Vagina (tissue), 2 donors: ENCODE measurements at regions not wholly inside any gene's neighbourhood (a gene's known extent, or its start where the extent isn't known, plus 50 kb on each side); places are given as distances from the start of the nearest gene placed in this dataset.

ENCODE experiments used
- POLR2AphosphoS5 ChIP-seq, 2 donors: sonication (generic); formaldehyde crosslinking; IDR thresholded peaks; one replicate each; pipeline ENCODE4 v1.9.0; 2017; ENCODE audit warnings: antibody characterized with exemption in 2 of 2, mild to moderate bottlenecking in 2 of 2, low read depth in 1 of 2; ENCODE audit not compliant: insufficient read depth in 1 of 2
- TF ChIP-seq, protein P1 (sequence below), 3 experiments: fragments of 450-650 bp in 2 of 3; fragments of 200-600 bp in 1 of 3; sonication (generic) in 1 of 3; IDR thresholded peaks; one replicate each; pipeline ENCODE4 v1.5.1; 2017 to 2019; ENCODE audit warnings: antibody characterized with exemption in 3 of 3, mild to moderate bottlenecking in 2 of 3, moderate library complexity in 2 of 3

DNA sequence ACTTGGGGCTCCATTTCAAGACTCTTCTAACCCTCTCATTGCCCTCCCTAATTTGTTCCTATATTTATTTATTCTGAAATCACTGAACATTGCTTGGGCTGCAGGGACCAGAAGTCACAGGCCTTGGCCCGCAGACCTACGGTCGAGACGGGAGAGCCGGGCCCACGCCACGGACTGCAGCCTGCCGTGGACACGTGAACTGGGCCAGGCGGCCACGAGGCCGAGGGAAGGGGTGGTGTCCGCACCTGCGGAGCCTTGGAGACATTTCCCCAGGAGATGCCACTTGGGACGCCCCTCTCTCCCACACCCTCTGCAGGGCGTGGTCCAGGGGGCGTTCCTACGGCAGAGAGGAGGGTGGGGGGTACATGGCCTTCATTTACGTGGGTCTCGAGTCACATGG is 463.9 kb downstream of the ICE1 start:
- no peak for TF ChIP-seq POLR2AphosphoS5 (IDR thresholded peaks at IDR 0.05; ENCODE audit: insufficient read depth in 1 of 2, low read depth in 1 of 2)
- TF ChIP-seq, protein P1, sequence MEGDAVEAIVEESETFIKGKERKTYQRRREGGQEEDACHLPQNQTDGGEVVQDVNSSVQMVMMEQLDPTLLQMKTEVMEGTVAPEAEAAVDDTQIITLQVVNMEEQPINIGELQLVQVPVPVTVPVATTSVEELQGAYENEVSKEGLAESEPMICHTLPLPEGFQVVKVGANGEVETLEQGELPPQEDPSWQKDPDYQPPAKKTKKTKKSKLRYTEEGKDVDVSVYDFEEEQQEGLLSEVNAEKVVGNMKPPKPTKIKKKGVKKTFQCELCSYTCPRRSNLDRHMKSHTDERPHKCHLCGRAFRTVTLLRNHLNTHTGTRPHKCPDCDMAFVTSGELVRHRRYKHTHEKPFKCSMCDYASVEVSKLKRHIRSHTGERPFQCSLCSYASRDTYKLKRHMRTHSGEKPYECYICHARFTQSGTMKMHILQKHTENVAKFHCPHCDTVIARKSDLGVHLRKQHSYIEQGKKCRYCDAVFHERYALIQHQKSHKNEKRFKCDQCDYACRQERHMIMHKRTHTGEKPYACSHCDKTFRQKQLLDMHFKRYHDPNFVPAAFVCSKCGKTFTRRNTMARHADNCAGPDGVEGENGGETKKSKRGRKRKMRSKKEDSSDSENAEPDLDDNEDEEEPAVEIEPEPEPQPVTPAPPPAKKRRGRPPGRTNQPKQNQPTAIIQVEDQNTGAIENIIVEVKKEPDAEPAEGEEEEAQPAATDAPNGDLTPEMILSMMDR (IDR thresholded peaks at IDR 0.05) = no peak
